ENCODE measurements at regions not wholly inside any gene's neighbourhood (a gene's known extent, or its start where the extent isn't known, plus 50 kb on each side); places are given as distances from the start of the nearest gene placed in this dataset.

DNA sequence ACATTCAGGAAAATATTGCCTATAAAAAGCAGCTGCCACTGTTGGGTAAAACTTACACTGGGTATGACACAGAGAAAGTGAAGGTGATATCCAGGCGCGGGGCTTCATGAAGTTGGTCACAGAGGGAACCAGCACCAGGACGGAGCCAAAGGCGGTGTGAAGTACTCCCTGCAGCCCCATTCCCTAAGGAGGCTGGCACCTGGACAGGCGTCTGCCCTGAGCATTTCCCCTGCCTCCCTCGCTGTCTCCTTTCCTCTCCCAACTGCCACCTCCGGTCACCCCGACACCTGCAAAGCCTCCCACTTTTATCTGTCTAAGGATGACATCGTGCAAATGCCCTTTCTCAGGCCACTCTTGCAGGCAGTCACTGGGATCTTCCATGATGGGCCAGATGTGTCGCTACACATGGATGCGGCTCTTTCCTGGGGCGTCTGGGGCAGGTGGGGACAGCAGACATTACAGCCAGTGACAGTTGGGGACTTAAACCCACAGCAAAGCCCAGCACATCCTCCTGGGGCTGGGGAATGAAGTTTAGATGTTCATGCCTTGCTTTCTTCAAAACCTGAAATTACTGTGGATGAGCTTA, 367.7 kb upstream of the IRX4 start:
- no peak for TF ChIP-seq POLR2AphosphoS5 (IDR thresholded peaks at IDR 0.05)
- TF ChIP-seq, protein P1, sequence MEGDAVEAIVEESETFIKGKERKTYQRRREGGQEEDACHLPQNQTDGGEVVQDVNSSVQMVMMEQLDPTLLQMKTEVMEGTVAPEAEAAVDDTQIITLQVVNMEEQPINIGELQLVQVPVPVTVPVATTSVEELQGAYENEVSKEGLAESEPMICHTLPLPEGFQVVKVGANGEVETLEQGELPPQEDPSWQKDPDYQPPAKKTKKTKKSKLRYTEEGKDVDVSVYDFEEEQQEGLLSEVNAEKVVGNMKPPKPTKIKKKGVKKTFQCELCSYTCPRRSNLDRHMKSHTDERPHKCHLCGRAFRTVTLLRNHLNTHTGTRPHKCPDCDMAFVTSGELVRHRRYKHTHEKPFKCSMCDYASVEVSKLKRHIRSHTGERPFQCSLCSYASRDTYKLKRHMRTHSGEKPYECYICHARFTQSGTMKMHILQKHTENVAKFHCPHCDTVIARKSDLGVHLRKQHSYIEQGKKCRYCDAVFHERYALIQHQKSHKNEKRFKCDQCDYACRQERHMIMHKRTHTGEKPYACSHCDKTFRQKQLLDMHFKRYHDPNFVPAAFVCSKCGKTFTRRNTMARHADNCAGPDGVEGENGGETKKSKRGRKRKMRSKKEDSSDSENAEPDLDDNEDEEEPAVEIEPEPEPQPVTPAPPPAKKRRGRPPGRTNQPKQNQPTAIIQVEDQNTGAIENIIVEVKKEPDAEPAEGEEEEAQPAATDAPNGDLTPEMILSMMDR (IDR thresholded peaks at IDR 0.05 in 8 of 11, conservative IDR thresholded peaks at IDR 0.05 in 3 of 11): no peak

Data from spleen (tissue), 7 donors.